Liver (tissue), 8 donors: ENCODE measurements at regions not wholly inside any gene's neighbourhood (a gene's known extent, or its start where the extent isn't known, plus 50 kb on each side); places are given as distances from the start of the nearest gene placed in this dataset.

Experiments
- DNase-seq: peaks from one replicate; pipeline ENCODE4 v3.0.0-alpha.2; 2017; ENCODE audit warnings: low spot score
- H3K27ac ChIP-seq, 2 donors: one replicate each; pipeline ENCODE4 v1.7.0; 2013; ENCODE audit warnings: inconsistent platforms in 2 of 2, low read length in 2 of 2, control low read depth in 1 of 2, low read depth in 1 of 2, mild to moderate bottlenecking in 1 of 2
- H3K27me3 ChIP-seq, 4 donors: one replicate each; pipeline versions ENCODE4 v1.6.1 to v1.7.0; 2013; ENCODE audit warnings: low read length in 3 of 4, inconsistent platforms in 1 of 4, mild to moderate bottlenecking in 1 of 4, moderate library complexity in 1 of 4; ENCODE audit not compliant: control insufficient read depth in 4 of 4, insufficient read depth in 4 of 4
- H3K36me3 ChIP-seq, 4 donors: one replicate each; pipeline versions ENCODE4 v1.6.1 to v1.7.0; 2013; ENCODE audit warnings: low read length in 3 of 4, mild to moderate bottlenecking in 3 of 4, low read depth in 1 of 4, moderate library complexity in 1 of 4; ENCODE audit not compliant: control insufficient read depth in 4 of 4, insufficient read depth in 3 of 4
- H3K4me1 ChIP-seq, 4 donors: one replicate each; pipeline versions ENCODE4 v1.6.1 to v1.7.0; 2013; ENCODE audit warnings: low read length in 3 of 4, mild to moderate bottlenecking in 3 of 4, moderate library complexity in 1 of 4; ENCODE audit not compliant: control insufficient read depth in 4 of 4, insufficient read depth in 4 of 4
- H3K4me3 ChIP-seq, 3 donors: one replicate each; pipeline versions ENCODE4 v1.6.1 to v1.7.0; 2013; ENCODE audit warnings: low read length in 3 of 3, control low read depth in 1 of 3, low read depth in 1 of 3, mild to moderate bottlenecking in 1 of 3
- H3K9ac ChIP-seq, 2 donors: one replicate each; pipeline ENCODE4 v1.7.0; 2013; ENCODE audit warnings: low read length in 2 of 2, mild to moderate bottlenecking in 2 of 2, moderate library complexity in 2 of 2, control low read depth in 1 of 2, low read depth in 1 of 2
- H3K9me3 ChIP-seq, 4 donors: one replicate each; pipeline versions ENCODE4 v1.6.1 to v1.7.0; 2013; ENCODE audit warnings: low read length in 3 of 4; ENCODE audit not compliant: control insufficient read depth in 4 of 4
- ATF3 ChIP-seq: IDR thresholded peaks from 2 replicates; pipeline ENCODE4 v1.6.1; 2016; ENCODE audit warnings: antibody characterized with exemption
- CTCF ChIP-seq: fragments of 150-350 bp; IDR thresholded peaks from 2 replicates; pipeline ENCODE4 v1.5.1; 2017; ENCODE audit warnings: improper control_type of control experiment, low read depth, low read length; ENCODE audit not compliant: missing input control
- EGR1 ChIP-seq, 2 donors: IDR thresholded peaks; 2 replicates each; pipeline ENCODE4 v1.6.1; 2016 to 2018; ENCODE audit warnings: antibody characterized with exemption in 2 of 2, low read depth in 2 of 2
- FOXA1 ChIP-seq: IDR thresholded peaks from 2 replicates; pipeline ENCODE4 v1.6.1; 2016; ENCODE audit warnings: antibody characterized with exemption
- FOXA2 ChIP-seq: IDR thresholded peaks from 2 replicates; pipeline ENCODE4 v1.6.1; 2016; ENCODE audit warnings: antibody characterized with exemption
- HNF4A ChIP-seq, 2 donors: conservative IDR thresholded peaks; 2 replicates each; pipeline ENCODE4 v1.6.1; 2016; ENCODE audit warnings: antibody characterized with exemption in 2 of 2, mild to moderate bottlenecking in 2 of 2
- HNF4G ChIP-seq: IDR thresholded peaks from 2 replicates; pipeline ENCODE4 v1.6.1; 2016; ENCODE audit warnings: antibody characterized with exemption
- JUND ChIP-seq, 2 donors: IDR thresholded peaks; 2 replicates each; pipeline ENCODE4 v1.6.1; 2016; ENCODE audit warnings: antibody characterized with exemption in 2 of 2
- MAX ChIP-seq: IDR thresholded peaks from 2 replicates; pipeline ENCODE4 v1.6.1; 2016; ENCODE audit warnings: antibody characterized with exemption
- NR2F2 ChIP-seq: IDR thresholded peaks from 2 replicates; pipeline ENCODE4 v1.6.1; 2016; ENCODE audit warnings: antibody characterized with exemption
- RAD21 ChIP-seq, 2 donors: IDR thresholded peaks; 2 replicates each; pipeline ENCODE4 v1.6.1; 2016; ENCODE audit warnings: antibody characterized with exemption in 2 of 2, mild to moderate bottlenecking in 2 of 2
- RXRA ChIP-seq, 2 donors: IDR thresholded peaks; 2 replicates each; pipeline ENCODE4 v1.6.1; 2017 to 2018; ENCODE audit warnings: antibody characterized with exemption in 2 of 2, mild to moderate bottlenecking in 1 of 2
- TAF1 ChIP-seq: conservative IDR thresholded peaks from 2 replicates; pipeline ENCODE4 v1.6.1; 2016; ENCODE audit warnings: antibody characterized with exemption, mild to moderate bottlenecking
- ZBTB33 ChIP-seq: IDR thresholded peaks from 2 replicates; pipeline ENCODE4 v1.6.1; 2016; ENCODE audit warnings: antibody characterized with exemption
- WGBS: extraction: QIAGEN DNeasy Blood & Tissue Kit; methylation state at CpG from one replicate; pipeline ENCODE4 v1.1.7; 2013; 5-methylcytosine and 5-hydroxymethylcytosine counted together
- donor health status: healthy.
- donor health status: healthy.
- donor health status: healthy.
- donor health status: healthy.
- donor health status: healthy.

- 92% methylated on average over 6 of the region's 6 CpGs for WGBS
- H3K4me3 ChIP-seq: no peak overlapping the region
- H3K36me3 ChIP-seq: no peaks in the 10 kb centered on the region
- no peaks in the 10 kb centered on the region for H3K4me1 ChIP-seq
- no peaks in the 10 kb centered on the region for H3K9me3 ChIP-seq
- H3K9ac ChIP-seq: no peak overlapping the region
- DNase-seq: no peak
- peaks cover 0 to 2% (median 0%) of the 10 kb centered on the region in 4 donors for H3K27me3 ChIP-seq
- H3K27ac ChIP-seq: no peak overlapping the region
- TF ChIP-seq RXRA (IDR thresholded peaks at IDR 0.05) (no peak), HNF4A (conservative IDR thresholded peaks at IDR 0.05) (no peak), MAX (no peak), RAD21 (IDR thresholded peaks at IDR 0.05) (no peak), CTCF (no peak), FOXA1 (no peak), FOXA2 (no peak), JUND (IDR thresholded peaks at IDR 0.05) (no peak), NR2F2 (no peak), HNF4G (no peak), ZBTB33 (no peak), EGR1 (IDR thresholded peaks at IDR 0.05; ENCODE audit: low read depth in 2 of 2) (no peak)
Observed at GRCh38 chr6:170041526-170041925, 249.4 kb downstream of the DLL1 start.

- TF ChIP-seq TAF1 (no peak), CTCF (no peak), FOXA1 (no peak), ATF3 (no peak)
- no peak overlapping the region for H3K27ac ChIP-seq
- no peaks in the 10 kb centered on the region for H3K36me3 ChIP-seq
- peaks cover 0 to 2% (median 0%) of the 10 kb centered on the region in 4 donors for H3K27me3 ChIP-seq
- no peak overlapping the region for H3K9ac ChIP-seq
- no peak overlapping the region for H3K4me3 ChIP-seq
- no peak for DNase-seq
- H3K4me1 ChIP-seq: no peaks in the 10 kb centered on the region
- 88% methylated on average over 5 of the region's 5 CpGs for WGBS
- H3K9me3 ChIP-seq: no peaks in the 10 kb centered on the region
Observed at GRCh38 chr6:170040906-170041305, 250.0 kb downstream of the DLL1 start.
